OCI-LY1 (cell line): ENCODE measurements at regions not wholly inside any gene's neighbourhood (a gene's known extent, or its start where the extent isn't known, plus 50 kb on each side); places are given as distances from the start of the nearest gene placed in this dataset.

Source experiments
- EZH2 ChIP-seq: fragments of 200-600 bp; sonication (generic), shearing (Covaris generic); IDR thresholded peaks from 2 replicates; pipeline ENCODE4 v1.8.0; 2017; ENCODE audit warnings: borderline replicate concordance, mixed run types, mild to moderate bottlenecking, antibody characterized with exemption, low read length, moderate library complexity, mixed read lengths
- TF ChIP-seq, protein P1 (sequence below): fragments of 200-600 bp; sonication (generic), shearing (Covaris generic); IDR thresholded peaks from 2 replicates; pipeline ENCODE4 v1.5.1; 2017; ENCODE audit warnings: mild to moderate bottlenecking, antibody characterized with exemption, low read length, moderate library complexity, mixed read lengths

DNA sequence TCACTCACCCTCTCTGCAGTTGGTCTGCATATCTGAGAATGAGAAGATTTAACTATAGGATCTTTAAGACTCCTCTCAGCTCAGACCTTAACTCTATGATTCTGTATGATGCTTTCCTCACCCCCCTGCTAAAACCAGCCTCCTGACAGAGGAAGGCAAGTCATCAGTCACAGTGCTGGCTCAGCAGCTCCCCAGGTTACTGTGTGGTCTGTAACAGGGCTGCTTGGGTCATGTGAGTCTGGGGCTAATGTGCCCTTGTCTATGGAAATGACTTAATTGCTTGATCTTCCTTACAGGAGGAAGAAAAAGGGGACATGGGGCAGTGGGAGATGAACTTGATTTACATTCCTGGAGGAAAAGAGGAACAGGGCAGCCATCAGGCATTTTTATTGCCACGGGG is 625.6 kb downstream of the PTPRU start:
- TF ChIP-seq, protein P1, sequence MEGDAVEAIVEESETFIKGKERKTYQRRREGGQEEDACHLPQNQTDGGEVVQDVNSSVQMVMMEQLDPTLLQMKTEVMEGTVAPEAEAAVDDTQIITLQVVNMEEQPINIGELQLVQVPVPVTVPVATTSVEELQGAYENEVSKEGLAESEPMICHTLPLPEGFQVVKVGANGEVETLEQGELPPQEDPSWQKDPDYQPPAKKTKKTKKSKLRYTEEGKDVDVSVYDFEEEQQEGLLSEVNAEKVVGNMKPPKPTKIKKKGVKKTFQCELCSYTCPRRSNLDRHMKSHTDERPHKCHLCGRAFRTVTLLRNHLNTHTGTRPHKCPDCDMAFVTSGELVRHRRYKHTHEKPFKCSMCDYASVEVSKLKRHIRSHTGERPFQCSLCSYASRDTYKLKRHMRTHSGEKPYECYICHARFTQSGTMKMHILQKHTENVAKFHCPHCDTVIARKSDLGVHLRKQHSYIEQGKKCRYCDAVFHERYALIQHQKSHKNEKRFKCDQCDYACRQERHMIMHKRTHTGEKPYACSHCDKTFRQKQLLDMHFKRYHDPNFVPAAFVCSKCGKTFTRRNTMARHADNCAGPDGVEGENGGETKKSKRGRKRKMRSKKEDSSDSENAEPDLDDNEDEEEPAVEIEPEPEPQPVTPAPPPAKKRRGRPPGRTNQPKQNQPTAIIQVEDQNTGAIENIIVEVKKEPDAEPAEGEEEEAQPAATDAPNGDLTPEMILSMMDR = no peak
- TF ChIP-seq EZH2 = no peak
